Neural cell (in vitro differentiated cells): ENCODE measurements at regions not wholly inside any gene's neighbourhood (a gene's known extent, or its start where the extent isn't known, plus 50 kb on each side); places are given as distances from the start of the nearest gene placed in this dataset.

Experiments
- H2AFZ ChIP-seq: fragments of 200-600, 300-800 bp; sonication (generic), shearing (Covaris generic); 2 replicates; pipeline ENCODE4 v1.6.0; 2014; ENCODE audit warnings: low read depth, mild to moderate bottlenecking, antibody characterized with exemption, low read length, moderate library complexity
- H3F3A ChIP-seq: fragments of 200-600 bp; shearing (Covaris generic); 2 replicates; pipeline ENCODE4 v1.6.1; 2016; ENCODE audit warnings: mild to moderate bottlenecking, moderate library complexity, mixed read lengths, antibody characterized with exemption, low read length; ENCODE audit not compliant: insufficient read depth, poor library complexity, severe bottlenecking
- H3K27ac ChIP-seq: fragments of 200-600, 300-800 bp; sonication (generic), shearing (Covaris generic); 2 replicates; pipeline ENCODE4 v1.5.1; 2014; ENCODE audit warnings: mild to moderate bottlenecking, low read length, moderate library complexity
- H3K27me3 ChIP-seq: fragments of 300-800, 200-600 bp; sonication (generic), shearing (Covaris generic); 2 replicates; pipeline ENCODE4 v1.6.0; 2014; ENCODE audit warnings: mild to moderate bottlenecking, low read depth, low read length, moderate library complexity; ENCODE audit not compliant: insufficient read depth
- H3K36me3 ChIP-seq: fragments of 300-800, 200-600 bp; sonication (generic), shearing (Covaris generic); 2 replicates; pipeline ENCODE4 v1.5.1; 2014; ENCODE audit warnings: mild to moderate bottlenecking, antibody characterized with exemption, low read length, moderate library complexity; ENCODE audit not compliant: insufficient read depth
- H3K4me2 ChIP-seq: fragments of 300-800, 200-600 bp; sonication (generic), shearing (Covaris generic); 2 replicates; pipeline ENCODE4 v1.6.0; 2014; ENCODE audit warnings: mild to moderate bottlenecking, low read length
- H3K4me3 ChIP-seq: fragments of 300-800, 200-600 bp; sonication (generic), shearing (Covaris generic); 2 replicates; pipeline ENCODE4 v1.5.1; 2014; ENCODE audit warnings: mild to moderate bottlenecking, low read length, moderate library complexity
- H3K79me2 ChIP-seq: fragments of 200-600 bp; shearing (Covaris generic); replicated peaks from 2 replicates; pipeline ENCODE4 v1.6.0; 2014; ENCODE audit warnings: mild to moderate bottlenecking, low read length, moderate library complexity; ENCODE audit not compliant: insufficient read depth
- H3K9ac ChIP-seq: fragments of 300-800, 200-600 bp; sonication (generic), shearing (Covaris generic); 2 replicates; pipeline ENCODE4 v1.6.1; 2016; ENCODE audit warnings: mild to moderate bottlenecking, low read length, mixed read lengths
- H3K9me2 ChIP-seq: fragments of 200-600 bp; shearing (Covaris generic); 2 replicates; pipeline ENCODE4 v1.6.1; 2016; ENCODE audit warnings: mild to moderate bottlenecking, low read length, mixed read lengths; ENCODE audit not compliant: insufficient read depth
- H3K9me3 ChIP-seq: fragments of 200-600, 300-800 bp; sonication (generic), shearing (Covaris generic); 2 replicates; pipeline ENCODE4 v1.6.1; 2016; ENCODE audit warnings: mild to moderate bottlenecking, mixed run types, low read length, moderate library complexity, mixed read lengths
- H4K20me1 ChIP-seq: fragments of 200-600 bp; shearing (Covaris generic); 2 replicates; pipeline ENCODE4 v1.6.1; 2016; ENCODE audit warnings: mild to moderate bottlenecking, mixed run types; ENCODE audit not compliant: insufficient read depth
- CTCF ChIP-seq: fragments of 450-650 bp; IDR thresholded peaks from 2 replicates; pipeline ENCODE4 v1.5.1; 2014; ENCODE audit warnings: antibody characterized with exemption, mild to moderate bottlenecking, moderate library complexity; ENCODE audit not compliant: poor library complexity, severe bottlenecking
- EP300 ChIP-seq: fragments of 450-650 bp; conservative IDR thresholded peaks from 2 replicates; pipeline ENCODE4 v1.6.1; 2014; ENCODE audit warnings: antibody characterized with exemption, mild to moderate bottlenecking, moderate library complexity; ENCODE audit not compliant: poor library complexity, severe bottlenecking
- EZH2 ChIP-seq: fragments of 200-600, 300-800 bp; shearing (Covaris generic), sonication (generic); IDR thresholded peaks from 2 replicates; pipeline ENCODE4 v1.6.1; 2014; ENCODE audit warnings: antibody characterized with exemption, low read length, borderline replicate concordance, mild to moderate bottlenecking; ENCODE audit not compliant: insufficient read depth, poor library complexity, severe bottlenecking
- MXI1 ChIP-seq: fragments of 450-650 bp; conservative IDR thresholded peaks from 2 replicates; pipeline ENCODE4 v1.6.1; 2014; ENCODE audit warnings: antibody characterized with exemption, mild to moderate bottlenecking; ENCODE audit not compliant: poor library complexity, severe bottlenecking
- POLR2AphosphoS5 ChIP-seq: IDR thresholded peaks from 2 replicates; pipeline ENCODE4 v1.6.1; 2012
- RAD21 ChIP-seq: fragments of 450-650 bp; conservative IDR thresholded peaks from 2 replicates; pipeline ENCODE4 v1.6.1; 2014; ENCODE audit warnings: antibody characterized with exemption, mild to moderate bottlenecking, moderate library complexity
- REST ChIP-seq: IDR thresholded peaks from 2 replicates; pipeline ENCODE4 v1.6.1; 2012; ENCODE audit warnings: borderline replicate concordance
- SMC3 ChIP-seq: fragments of 450-650 bp; conservative IDR thresholded peaks from 2 replicates; pipeline ENCODE4 v1.6.1; 2014; ENCODE audit warnings: antibody characterized with exemption, mild to moderate bottlenecking, moderate library complexity; ENCODE audit not compliant: poor library complexity
- TAF1 ChIP-seq: IDR thresholded peaks from 2 replicates; pipeline ENCODE4 v1.6.1; 2012; ENCODE audit warnings: low read depth

GRCh38 chr13:30094015-30094414 lies 213.3 kb downstream of the KATNAL1 start:
- H3K36me3 ChIP-seq = no peaks in the 10 kb centered on the region
- H3K9me3 ChIP-seq = no peaks in the 10 kb centered on the region
- H2AFZ ChIP-seq = no peak overlapping the region
- no peak overlapping the region for H3K27ac ChIP-seq
- TF ChIP-seq REST (no peak), EZH2 (no peak), POLR2AphosphoS5 (no peak), TAF1 (no peak), MXI1 (no peak), RAD21 (no peak), CTCF (no peak)
- no peak overlapping the region for H3K4me2 ChIP-seq
- H3K9me2 ChIP-seq = no peaks in the 10 kb centered on the region
- no peaks in the 10 kb centered on the region for H3K79me2 ChIP-seq
- no peak overlapping the region for H3K4me3 ChIP-seq
- H4K20me1 ChIP-seq = no peaks in the 10 kb centered on the region
- no peak overlapping the region for H3K9ac ChIP-seq
- H3K27me3 ChIP-seq = no peaks in the 10 kb centered on the region
- H3F3A ChIP-seq = no peaks in the 10 kb centered on the region

GRCh38 chr13:30093236-30093635 lies 214.1 kb downstream of the KATNAL1 start:
- Histone ChIP-seq H3K9ac (no peak overlapping the region), H3K36me3 (no peaks in the 10 kb centered on the region)

More at GRCh38 chr13:30093236-30093635, 214.1 kb downstream of the KATNAL1 start:
- H3K27me3 ChIP-seq = no peaks in the 10 kb centered on the region
- no peak overlapping the region for H3K27ac ChIP-seq
- no peaks in the 10 kb centered on the region for H3F3A ChIP-seq
- TF ChIP-seq MXI1 (no peak), POLR2AphosphoS5 (no peak), RAD21 (no peak), SMC3 (no peak), REST (no peak), CTCF (no peak), EP300 (no peak)
- H4K20me1 ChIP-seq = no peaks in the 10 kb centered on the region
- no peaks in the 10 kb centered on the region for H3K9me2 ChIP-seq
- H3K4me3 ChIP-seq = no peak overlapping the region
- H2AFZ ChIP-seq = no peak overlapping the region
- H3K9me3 ChIP-seq = no peaks in the 10 kb centered on the region
- H3K79me2 ChIP-seq = no peaks in the 10 kb centered on the region
- H3K4me2 ChIP-seq = no peak overlapping the region
